Spleen (tissue), 11 donors: ENCODE measurements at regions not wholly inside any gene's neighbourhood (a gene's known extent, or its start where the extent isn't known, plus 50 kb on each side); places are given as distances from the start of the nearest gene placed in this dataset.

Experiments used
- DNase-seq: peaks from one replicate; pipeline ENCODE4 v3.0.0-alpha.2; 2020
- H3K27ac ChIP-seq, 8 donors: fragments of 200-600 bp; sonication (generic) in 7 of 8; 1 replicate in 4 of 8; 2 replicates in 4 of 8; pipeline versions ENCODE4 v1.5.0 to v1.8.0; 2016 to 2021; ENCODE audit warnings: inconsistent platforms in 4 of 8, mild to moderate bottlenecking in 4 of 8, moderate library complexity in 1 of 8
- H3K27me3 ChIP-seq, 7 donors: fragments of 200-600 bp; sonication (generic) in 6 of 7; replicated peaks in 1 of 7; 1 replicate in 4 of 7; 2 replicates in 3 of 7; pipeline versions ENCODE4 v1.5.0 to v1.8.0; 2016 to 2021; ENCODE audit warnings: inconsistent platforms in 3 of 7, mild to moderate bottlenecking in 1 of 7
- H3K36me3 ChIP-seq, 6 donors: fragments of 200-600 bp; sonication (generic) in 5 of 6; 1 replicate in 4 of 6; 2 replicates in 2 of 6; pipeline versions ENCODE4 v1.5.0 to v1.8.0; 2016 to 2021; ENCODE audit warnings: inconsistent platforms in 2 of 6
- H3K4me1 ChIP-seq, 6 donors: fragments of 200-600 bp; sonication (generic) in 5 of 6; 1 replicate in 3 of 6; 2 replicates in 3 of 6; pipeline versions ENCODE4 v1.5.0 to v1.8.0; 2016 to 2021; ENCODE audit warnings: inconsistent platforms in 3 of 6
- H3K4me3 ChIP-seq, 8 donors: fragments of 200-600 bp; sonication (generic) in 7 of 8; 1 replicate in 4 of 8; 2 replicates in 4 of 8; pipeline versions ENCODE4 v1.5.0 to v1.8.0; 2016 to 2021; ENCODE audit warnings: inconsistent platforms in 4 of 8, mild to moderate bottlenecking in 4 of 8, moderate library complexity in 2 of 8
- H3K9me3 ChIP-seq, 8 donors: fragments of 200-600 bp; sonication (generic) in 7 of 8; 1 replicate in 4 of 8; 2 replicates in 4 of 8; pipeline versions ENCODE4 v1.5.0 to v1.8.0; 2016 to 2021; ENCODE audit warnings: inconsistent platforms in 4 of 8
- CTCF ChIP-seq, 11 experiments: fragments of 200-600 bp in 7 of 11; fragments of 450-650 bp in 4 of 11; sonication (generic) in 4 of 11; IDR thresholded peaks in 8 of 11; conservative IDR thresholded peaks in 3 of 11; 1 replicate in 7 of 11; 2 replicates in 4 of 11; pipeline versions ENCODE4 v1.4.0 to v1.8.0; 2016 to 2021; ENCODE audit warnings: antibody characterized with exemption in 11 of 11, inconsistent platforms in 4 of 11, mild to moderate bottlenecking in 1 of 11
- POLR2A ChIP-seq, 3 donors: fragments of 450-650 bp; IDR thresholded peaks; one replicate each; pipeline ENCODE4 v1.5.1; 2017; ENCODE audit warnings: antibody characterized with exemption in 3 of 3, mild to moderate bottlenecking in 1 of 3
- POLR2AphosphoS5 ChIP-seq, 3 donors: sonication (generic); formaldehyde crosslinking; IDR thresholded peaks; one replicate each; pipeline ENCODE4 v1.5.1; 2017; ENCODE audit warnings: antibody characterized with exemption in 3 of 3
- WGBS, 5 donors: extraction: QIAGEN DNeasy Blood & Tissue Kit in 3 of 5; methylation state at CpG; one replicate each; pipeline versions ENCODE4 v1.1.5 to v1.1.7; 2013 to 2018; 5-methylcytosine and 5-hydroxymethylcytosine counted together
- intact Hi-C: fragments of 100-400 bp; cut with DNase I; formaldehyde crosslinking; loops from one replicate; pipeline ENCODE4 v1.15.0; 2023; ENCODE audit warnings: low total_unique reads
- donor health status: healthy with polysubstance abuse.
- donor health status: DM: no; HTN: no; CAD: no; lungs with moderate emphysema.
- donor health status: DM: no; HTN: no; CAD: no.
- donor health status: Bipolar disorder and iron deficiency.
- donor health status: healthy.
- donor health status: DM: no; HTN: no; CAD: no.
- donor health status: DM: yes; HTN: yes; CAD: no.

DNA sequence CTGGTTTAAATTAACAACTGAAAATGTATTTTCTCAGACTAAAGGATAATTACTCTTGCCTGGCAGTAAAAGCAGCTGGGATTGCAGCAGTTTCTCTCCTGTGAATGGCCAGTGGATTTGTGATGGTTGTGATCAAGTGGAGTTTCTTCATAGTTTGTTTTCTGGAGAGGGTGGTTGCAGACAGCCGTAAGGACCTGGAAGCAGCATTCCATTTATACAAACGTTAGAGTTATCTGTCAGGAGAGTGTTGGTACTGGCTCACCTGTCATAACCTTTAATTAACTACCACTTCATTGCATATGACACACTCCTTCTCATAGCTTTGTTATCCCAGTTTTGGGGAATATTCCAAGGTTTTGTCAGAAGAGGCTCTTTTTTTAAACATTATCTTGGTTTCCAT, 258.4 kb upstream of the SLC10A2 start:
- no peak for DNase-seq
- intact Hi-C loops, result no loop called here
- Histone ChIP-seq H3K4me1 (no peaks in the 10 kb centered on the region), H3K4me3 (no peak overlapping the region), H3K27ac (no peak overlapping the region), H3K36me3 (no peaks in the 10 kb centered on the region), H3K27me3 (no peaks in the 10 kb centered on the region), H3K9me3 (no peaks in the 10 kb centered on the region)
- WGBS, 5 donors, result 67 to 77% (median 71%) methylated on average over 2 of the region's 2 CpGs
- TF ChIP-seq POLR2AphosphoS5 (IDR thresholded peaks at IDR 0.05) (no peak), CTCF (IDR thresholded peaks at IDR 0.05 in 8 of 11, conservative IDR thresholded peaks at IDR 0.05 in 3 of 11) (no peak), POLR2A (IDR thresholded peaks at IDR 0.05) (no peak)

GRCh38 chr13:103315711-103316110, 249.5 kb upstream of the SLC10A2 start:
- WGBS, 5 donors, result 68 to 80% (median 76%) methylated on average over 2 of the region's 2 CpGs
- DNase-seq, result no peak
- Histone ChIP-seq H3K4me1 (no peaks in the 10 kb centered on the region), H3K4me3 (no peak overlapping the region), H3K9me3 (no peaks in the 10 kb centered on the region), H3K27me3 (no peaks in the 10 kb centered on the region), H3K27ac (no peak overlapping the region), H3K36me3 (no peaks in the 10 kb centered on the region)
- intact Hi-C loops, result no loop called here
- TF ChIP-seq CTCF (IDR thresholded peaks at IDR 0.05 in 8 of 11, conservative IDR thresholded peaks at IDR 0.05 in 3 of 11) (no peak), POLR2AphosphoS5 (IDR thresholded peaks at IDR 0.05) (no peak), POLR2A (IDR thresholded peaks at IDR 0.05) (no peak)

- DNase-seq, result no peak
- Histone ChIP-seq H3K4me3 (no peak overlapping the region), H3K9me3 (peaks cover 0 to 5% (median 0%) of the 10 kb centered on the region in 8 donors), H3K36me3 (no peaks in the 10 kb centered on the region), H3K27me3 (no peaks in the 10 kb centered on the region), H3K4me1 (peaks cover 0 to 4% (median 0%) of the 10 kb centered on the region in 6 donors), H3K27ac (no peak overlapping the region)
- TF ChIP-seq POLR2A (IDR thresholded peaks at IDR 0.05) (no peak), CTCF (IDR thresholded peaks at IDR 0.05 in 8 of 11, conservative IDR thresholded peaks at IDR 0.05 in 3 of 11) (no peak), POLR2AphosphoS5 (IDR thresholded peaks at IDR 0.05) (no peak)
- intact Hi-C loops, result no loop called here
- 86 to 95% (median 91%) methylated on average over 2 of the region's 2 CpGs for WGBS, 5 donors
Measured at GRCh38 chr13:103312467-103312866, 246.2 kb upstream of the SLC10A2 start.

- H3K27me3 ChIP-seq, result no peaks in the 10 kb centered on the region
- H3K4me1 ChIP-seq, result peaks cover 0 to 4% (median 0%) of the 10 kb centered on the region in 6 donors
- H3K4me3 ChIP-seq, result no peak overlapping the region
- no peak for DNase-seq
- intact Hi-C loops, result no loop called here
- H3K36me3 ChIP-seq, result no peaks in the 10 kb centered on the region
- no peak overlapping the region for H3K27ac ChIP-seq
- peaks cover 0 to 5% (median 0%) of the 10 kb centered on the region in 8 donors for H3K9me3 ChIP-seq
- 76 to 92% (median 78%) methylated on average over 4 of the region's 4 CpGs for WGBS, 5 donors
- no peak for TF ChIP-seq POLR2AphosphoS5 (IDR thresholded peaks at IDR 0.05)
- no peak for TF ChIP-seq POLR2A (IDR thresholded peaks at IDR 0.05)
- no peak for TF ChIP-seq CTCF (IDR thresholded peaks at IDR 0.05 in 8 of 11, conservative IDR thresholded peaks at IDR 0.05 in 3 of 11)
Measured at GRCh38 chr13:103308667-103309066, 242.4 kb upstream of the SLC10A2 start.
